ENCODE measurements at regions not wholly inside any gene's neighbourhood (a gene's known extent, or its start where the extent isn't known, plus 50 kb on each side); places are given as distances from the start of the nearest gene placed in this dataset.

DNA sequence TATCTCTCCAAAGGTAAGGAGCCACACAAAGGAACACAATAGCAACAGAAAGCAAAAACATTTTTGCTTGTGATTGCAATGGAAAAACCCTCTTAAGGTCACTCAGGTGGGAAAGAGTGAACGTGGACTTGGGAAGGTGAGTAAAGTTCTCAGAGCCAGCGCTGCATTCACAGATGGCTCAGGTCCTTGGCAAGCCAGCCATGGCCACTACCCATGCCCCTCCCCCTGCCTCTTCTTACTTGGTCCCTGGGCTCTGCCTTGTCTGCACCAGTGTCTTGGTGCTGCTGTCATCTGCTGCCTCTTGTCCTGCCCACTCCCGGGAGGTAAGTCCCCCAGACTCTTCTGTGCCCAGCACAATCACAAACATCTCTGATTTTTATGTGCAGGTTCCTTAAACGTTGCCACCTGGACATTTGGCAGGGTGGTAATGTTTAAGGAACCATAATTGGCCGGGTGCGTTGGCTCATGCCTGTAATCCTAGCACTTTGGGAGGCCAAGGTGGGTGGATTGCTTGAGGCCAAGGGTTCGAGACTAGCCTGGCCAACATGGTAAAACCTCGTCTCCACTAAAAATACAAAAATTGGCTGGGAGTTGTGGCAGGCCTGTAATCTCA is 74.6 kb downstream of the FEM1C start:
- Histone ChIP-seq H3K4me3 (no peak overlapping the region), H3K27ac (peak overlapping the region in 2 of 4 donors; percentile 67 to 84), H3K9me3 (no peaks in the 10 kb centered on the region), H3K4me1 (peaks cover 21 to 22% of the 10 kb centered on the region in 2 donors), H3K36me3 (no peaks in the 10 kb centered on the region), H3K27me3 (no peaks in the 10 kb centered on the region)
- intact Hi-C loops (cut with DNase I; ENCODE audit: low total_unique reads): no loop called here
- ATAC-seq (no peak), DNase-seq (no peak)
- TF ChIP-seq POLR2A (IDR thresholded peaks at IDR 0.05) (no peak), CTCF (IDR thresholded peaks at IDR 0.05 in 4 of 5, conservative IDR thresholded peaks at IDR 0.05 in 1 of 5) (no peak)
- in situ Hi-C loops (cut with MboI; ENCODE audit: low sequenced_read_pairs in 4 of 4): no loop called here

DNA sequence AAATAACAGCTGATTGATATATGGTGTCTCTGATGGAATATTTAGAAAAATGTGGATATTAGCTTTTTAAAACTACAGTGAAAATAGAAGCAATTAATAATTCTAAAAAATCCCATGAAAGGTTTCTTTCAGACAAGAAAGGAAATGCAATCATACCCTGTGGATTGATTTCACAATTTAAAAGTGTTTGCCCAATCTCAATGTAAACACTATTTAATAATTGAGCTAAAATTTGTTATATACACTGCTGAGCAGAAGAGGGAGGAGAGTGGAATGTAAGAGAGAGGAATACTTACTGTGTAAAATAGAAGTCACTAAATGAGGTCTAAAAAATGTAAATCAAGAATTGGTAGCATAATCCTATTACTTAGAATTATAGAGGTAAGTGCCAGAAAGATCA is 76.9 kb downstream of the FEM1C start:
- in situ Hi-C loops (cut with MboI; ENCODE audit: low sequenced_read_pairs in 4 of 4) (no loop called here), intact Hi-C loops (cut with DNase I; ENCODE audit: low total_unique reads) (no loop called here)
- TF ChIP-seq POLR2A (IDR thresholded peaks at IDR 0.05) (no peak), CTCF (IDR thresholded peaks at IDR 0.05 in 4 of 5, conservative IDR thresholded peaks at IDR 0.05 in 1 of 5) (no peak)
- ATAC-seq (no peak), DNase-seq (no peak)
- Histone ChIP-seq H3K36me3 (no peaks in the 10 kb centered on the region), H3K4me3 (no peak overlapping the region), H3K4me1 (peaks cover 15 to 20% of the 10 kb centered on the region in 2 donors), H3K27me3 (no peaks in the 10 kb centered on the region), H3K27ac (no peak overlapping the region), H3K9me3 (no peaks in the 10 kb centered on the region)

DNA sequence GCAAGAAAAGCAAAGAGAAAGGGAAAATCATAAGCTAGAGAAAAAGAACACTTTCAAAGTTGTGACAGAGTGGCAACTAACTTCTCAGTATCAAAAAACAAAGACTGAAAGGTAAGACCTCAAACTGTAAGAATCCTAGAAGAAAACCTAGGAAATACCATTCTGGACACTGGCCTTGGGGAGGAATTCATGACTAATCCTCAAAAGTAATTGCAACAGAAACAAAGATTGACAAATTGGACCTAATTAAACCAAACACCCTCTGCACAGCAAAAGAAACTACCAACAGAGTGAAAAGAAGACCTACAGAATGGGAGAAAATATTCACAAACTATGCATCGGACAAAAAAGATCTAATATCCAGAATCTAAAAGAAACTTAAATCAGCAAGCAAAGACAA is 79.1 kb downstream of the FEM1C start:
- DNase-seq (no peak), ATAC-seq (no peak)
- intact Hi-C loops (cut with DNase I; ENCODE audit: low total_unique reads): no loop called here
- Histone ChIP-seq H3K27ac (no peak overlapping the region), H3K4me3 (no peak overlapping the region), H3K36me3 (no peaks in the 10 kb centered on the region), H3K27me3 (no peaks in the 10 kb centered on the region), H3K9me3 (no peaks in the 10 kb centered on the region), H3K4me1 (peaks cover 7 to 16% of the 10 kb centered on the region in 2 donors)
- TF ChIP-seq POLR2A (IDR thresholded peaks at IDR 0.05) (no peak), CTCF (IDR thresholded peaks at IDR 0.05 in 4 of 5, conservative IDR thresholded peaks at IDR 0.05 in 1 of 5) (no peak)
- in situ Hi-C loops (cut with MboI; ENCODE audit: low sequenced_read_pairs in 4 of 4): no loop called here

DNA sequence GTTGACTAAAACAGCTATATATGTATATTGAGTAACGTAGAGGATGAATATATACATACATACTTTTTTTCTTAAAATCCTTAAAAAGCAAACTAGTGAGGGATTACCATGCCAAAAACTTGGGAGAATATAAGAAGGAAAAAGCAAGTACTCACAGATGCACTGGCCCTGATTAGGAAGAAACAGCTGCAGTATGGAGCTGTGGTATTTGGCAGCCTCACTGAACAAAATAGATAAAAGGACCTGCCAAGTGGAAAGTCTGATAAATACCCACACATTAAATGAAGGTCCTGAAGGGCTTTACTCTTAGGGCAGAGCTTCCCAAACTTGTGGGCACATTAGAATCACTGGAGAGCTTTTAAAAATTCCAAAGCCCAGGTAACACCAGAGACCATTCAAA is 80.6 kb downstream of the FEM1C start:
- Histone ChIP-seq H3K4me3 (no peak overlapping the region), H3K4me1 (peaks cover 17 to 23% of the 10 kb centered on the region in 2 donors), H3K9me3 (no peaks in the 10 kb centered on the region), H3K27ac (no peak overlapping the region), H3K27me3 (no peaks in the 10 kb centered on the region), H3K36me3 (no peaks in the 10 kb centered on the region)
- DNase-seq (no peak), ATAC-seq (no peak)
- in situ Hi-C loops (cut with MboI; ENCODE audit: low sequenced_read_pairs in 4 of 4): no loop called here
- TF ChIP-seq POLR2A (IDR thresholded peaks at IDR 0.05) (no peak), CTCF (IDR thresholded peaks at IDR 0.05 in 4 of 5, conservative IDR thresholded peaks at IDR 0.05 in 1 of 5) (no peak)
- intact Hi-C loops (cut with DNase I; ENCODE audit: low total_unique reads): no loop called here
